22Rv1 (cell line): ENCODE measurements at regions not wholly inside any gene's neighbourhood (a gene's known extent, or its start where the extent isn't known, plus 50 kb on each side); places are given as distances from the start of the nearest gene placed in this dataset.

Experiments
- ZFX ChIP-seq: fragments of 450-650 bp; IDR thresholded peaks from 2 replicates; pipeline ENCODE4 v1.6.1; 2017; ENCODE audit warnings: antibody characterized with exemption, borderline replicate concordance
- TF ChIP-seq, protein P1 (sequence below): fragments of 450-650 bp; IDR thresholded peaks from 2 replicates; pipeline ENCODE4 v1.5.1; 2017; ENCODE audit warnings: mild to moderate bottlenecking

- TF ChIP-seq, protein P1, sequence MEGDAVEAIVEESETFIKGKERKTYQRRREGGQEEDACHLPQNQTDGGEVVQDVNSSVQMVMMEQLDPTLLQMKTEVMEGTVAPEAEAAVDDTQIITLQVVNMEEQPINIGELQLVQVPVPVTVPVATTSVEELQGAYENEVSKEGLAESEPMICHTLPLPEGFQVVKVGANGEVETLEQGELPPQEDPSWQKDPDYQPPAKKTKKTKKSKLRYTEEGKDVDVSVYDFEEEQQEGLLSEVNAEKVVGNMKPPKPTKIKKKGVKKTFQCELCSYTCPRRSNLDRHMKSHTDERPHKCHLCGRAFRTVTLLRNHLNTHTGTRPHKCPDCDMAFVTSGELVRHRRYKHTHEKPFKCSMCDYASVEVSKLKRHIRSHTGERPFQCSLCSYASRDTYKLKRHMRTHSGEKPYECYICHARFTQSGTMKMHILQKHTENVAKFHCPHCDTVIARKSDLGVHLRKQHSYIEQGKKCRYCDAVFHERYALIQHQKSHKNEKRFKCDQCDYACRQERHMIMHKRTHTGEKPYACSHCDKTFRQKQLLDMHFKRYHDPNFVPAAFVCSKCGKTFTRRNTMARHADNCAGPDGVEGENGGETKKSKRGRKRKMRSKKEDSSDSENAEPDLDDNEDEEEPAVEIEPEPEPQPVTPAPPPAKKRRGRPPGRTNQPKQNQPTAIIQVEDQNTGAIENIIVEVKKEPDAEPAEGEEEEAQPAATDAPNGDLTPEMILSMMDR: no peak
- no peak for TF ChIP-seq ZFX
Observed at GRCh38 chr2:184006998-184007397, 591.3 kb upstream of the ZNF804A start.
